ENCODE measurements at regions not wholly inside any gene's neighbourhood (a gene's known extent, or its start where the extent isn't known, plus 50 kb on each side); places are given as distances from the start of the nearest gene placed in this dataset.

- TF ChIP-seq POLR2A (IDR thresholded peaks at IDR 0.05) (no peak), EP300 (IDR thresholded peaks at IDR 0.05) (no peak), CTCF (IDR thresholded peaks at IDR 0.05) (no peak)
These were observed 80.0 kb downstream of the MZT1 start for GRCh38 chr13:72647422-72647821.

Measured in ovary (tissue), 3 donors.